ENCODE measurements at regions not wholly inside any gene's neighbourhood (a gene's known extent, or its start where the extent isn't known, plus 50 kb on each side); places are given as distances from the start of the nearest gene placed in this dataset.

- no peaks in the 10 kb centered on the region for H3K27me3 ChIP-seq
Observed at GRCh38 chr10:83522881-83523386, 616.4 kb upstream of the GHITM start.

GRCh38 chr10:83527934-83528333 lies 611.4 kb upstream of the GHITM start:
- Histone ChIP-seq H3K27ac (no peak overlapping the region), H3K9me3 (peaks cover 0 to 42% (median 0%) of the 10 kb centered on the region in 3 donors), H3K36me3 (no peaks in the 10 kb centered on the region), H3K4me1 (no peaks in the 10 kb centered on the region), H3K27me3 (no peaks in the 10 kb centered on the region), H3K4me3 (no peak overlapping the region)
- ATAC-seq = no peak
- TF ChIP-seq POLR2A (IDR thresholded peaks at IDR 0.05) (no peak), POLR2AphosphoS5 (IDR thresholded peaks at IDR 0.05) (no peak), CTCF (IDR thresholded peaks at IDR 0.05) (no peak)

More at GRCh38 chr10:83522881-83523386, 616.4 kb upstream of the GHITM start:
- ATAC-seq = peak; percentile 72
- TF ChIP-seq CTCF (IDR thresholded peaks at IDR 0.05) (no peak), EP300 (IDR thresholded peaks at IDR 0.05) (no peak), POLR2A (IDR thresholded peaks at IDR 0.05) (no peak), POLR2AphosphoS5 (IDR thresholded peaks at IDR 0.05) (peak; percentile 64)
- H3K4me1 ChIP-seq = no peaks in the 10 kb centered on the region
- no peaks in the 10 kb centered on the region for H3K36me3 ChIP-seq
- WGBS, 2 donors (ENCODE audit: low coverage in 1 of 2) = 0 to 47% methylated on average over 2 to 3 of the region's 3 CpGs
- H3K4me3 ChIP-seq = no peak overlapping the region
- no peak overlapping the region for H3K27ac ChIP-seq
- H3K9me3 ChIP-seq = peaks cover 0 to 19% (median 0%) of the 10 kb centered on the region in 3 donors

GRCh38 chr10:83533290-83533689 lies 606.0 kb upstream of the GHITM start:
- Histone ChIP-seq H3K27ac (no peak overlapping the region), H3K4me3 (no peak overlapping the region), H3K36me3 (no peaks in the 10 kb centered on the region), H3K9me3 (peaks cover 0 to 20% (median 0%) of the 10 kb centered on the region in 3 donors), H3K4me1 (no peaks in the 10 kb centered on the region), H3K27me3 (no peaks in the 10 kb centered on the region)
- TF ChIP-seq POLR2A (IDR thresholded peaks at IDR 0.05) = no peak
- no peak for TF ChIP-seq CTCF (IDR thresholded peaks at IDR 0.05)
- WGBS, 2 donors (ENCODE audit: low coverage in 1 of 2) = 24 to 41% methylated on average over 1 of the region's 1 CpG
- no peak for ATAC-seq

GRCh38 chr10:83536426-83536825 lies 602.9 kb upstream of the GHITM start:
- no peak overlapping the region for H3K27ac ChIP-seq
- WGBS, 2 donors (ENCODE audit: low coverage in 1 of 2) = 87 to 98% methylated on average over 4 of the region's 4 CpGs
- TF ChIP-seq POLR2AphosphoS5 (IDR thresholded peaks at IDR 0.05) = no peak
- no peak for TF ChIP-seq POLR2A (IDR thresholded peaks at IDR 0.05)
- TF ChIP-seq EP300 (IDR thresholded peaks at IDR 0.05) = no peak
- no peak for TF ChIP-seq CTCF (IDR thresholded peaks at IDR 0.05)
- H3K4me3 ChIP-seq = no peak overlapping the region
- peaks cover 0 to 5% (median 0%) of the 10 kb centered on the region in 3 donors for H3K4me1 ChIP-seq
- no peaks in the 10 kb centered on the region for H3K27me3 ChIP-seq
- H3K36me3 ChIP-seq = no peaks in the 10 kb centered on the region
- ATAC-seq = no peak
- no peaks in the 10 kb centered on the region for H3K9me3 ChIP-seq

GRCh38 chr10:83538047-83538446 lies 601.3 kb upstream of the GHITM start:
- H3K27ac ChIP-seq = no peak overlapping the region
- ATAC-seq = no peak
- peaks cover 0 to 5% (median 0%) of the 10 kb centered on the region in 3 donors for H3K4me1 ChIP-seq

More at GRCh38 chr10:83538047-83538446, 601.3 kb upstream of the GHITM start:
- Histone ChIP-seq H3K4me3 (no peak overlapping the region), H3K27me3 (no peaks in the 10 kb centered on the region), H3K9me3 (no peaks in the 10 kb centered on the region), H3K36me3 (no peaks in the 10 kb centered on the region)
- TF ChIP-seq POLR2A (IDR thresholded peaks at IDR 0.05) (no peak), POLR2AphosphoS5 (IDR thresholded peaks at IDR 0.05) (no peak), EP300 (IDR thresholded peaks at IDR 0.05) (no peak), CTCF (IDR thresholded peaks at IDR 0.05) (no peak)
